Breast epithelium (tissue), 3 donors: ENCODE measurements at regions not wholly inside any gene's neighbourhood (a gene's known extent, or its start where the extent isn't known, plus 50 kb on each side); places are given as distances from the start of the nearest gene placed in this dataset.

Experiments
- CTCF ChIP-seq, 3 donors: fragments of 450-650 bp; IDR thresholded peaks; one replicate each; pipeline ENCODE4 v1.5.1; 2016 to 2017; ENCODE audit warnings: antibody characterized with exemption in 3 of 3, mild to moderate bottlenecking in 3 of 3, moderate library complexity in 3 of 3
- POLR2A ChIP-seq: fragments of 450-650 bp; IDR thresholded peaks from one replicate; pipeline ENCODE4 v1.6.1; 2016; ENCODE audit warnings: antibody characterized with exemption, mild to moderate bottlenecking, moderate library complexity
- POLR2AphosphoS5 ChIP-seq, 3 donors: sonication (generic); formaldehyde crosslinking; IDR thresholded peaks; one replicate each; pipeline ENCODE4 v1.6.1; 2017; ENCODE audit warnings: antibody characterized with exemption in 3 of 3

GRCh38 chr5:60482301-60482700 lies 217.7 kb downstream of the DEPDC1B start:
- TF ChIP-seq CTCF (IDR thresholded peaks at IDR 0.05) (no peak), POLR2A (no peak), POLR2AphosphoS5 (IDR thresholded peaks at IDR 0.05) (no peak)
